H54 (cell line): ENCODE measurements at regions not wholly inside any gene's neighbourhood (a gene's known extent, or its start where the extent isn't known, plus 50 kb on each side); places are given as distances from the start of the nearest gene placed in this dataset.

Experiments used
- DNase-seq: peaks from one replicate; pipeline ENCODE4 v3.0.0; 2011; ENCODE audit warnings: low spot score, mixed read lengths; ENCODE audit not compliant: insufficient read length
- FAIRE-seq: peaks from 3 replicates; lab custom pipeline; 2011; peaks lifted over from hg19 to GRCh38; lab: Jason Lieb, UNC
- POLR2A ChIP-seq: IDR thresholded peaks from 2 replicates; pipeline ENCODE4 v1.6.1; 2011; ENCODE audit warnings: low read depth, mild to moderate bottlenecking, low read length

- no peak for FAIRE-seq
- no peak for TF ChIP-seq POLR2A
- DNase-seq: no peak
These were observed 127.2 kb downstream of the ZNF281 start for GRCh38 chr1:200282497-200283122.

- TF ChIP-seq POLR2A: no peak
- DNase-seq (no peak), FAIRE-seq (no peak)
These were observed 128.5 kb downstream of the ZNF281 start for GRCh38 chr1:200281201-200281835.

DNA sequence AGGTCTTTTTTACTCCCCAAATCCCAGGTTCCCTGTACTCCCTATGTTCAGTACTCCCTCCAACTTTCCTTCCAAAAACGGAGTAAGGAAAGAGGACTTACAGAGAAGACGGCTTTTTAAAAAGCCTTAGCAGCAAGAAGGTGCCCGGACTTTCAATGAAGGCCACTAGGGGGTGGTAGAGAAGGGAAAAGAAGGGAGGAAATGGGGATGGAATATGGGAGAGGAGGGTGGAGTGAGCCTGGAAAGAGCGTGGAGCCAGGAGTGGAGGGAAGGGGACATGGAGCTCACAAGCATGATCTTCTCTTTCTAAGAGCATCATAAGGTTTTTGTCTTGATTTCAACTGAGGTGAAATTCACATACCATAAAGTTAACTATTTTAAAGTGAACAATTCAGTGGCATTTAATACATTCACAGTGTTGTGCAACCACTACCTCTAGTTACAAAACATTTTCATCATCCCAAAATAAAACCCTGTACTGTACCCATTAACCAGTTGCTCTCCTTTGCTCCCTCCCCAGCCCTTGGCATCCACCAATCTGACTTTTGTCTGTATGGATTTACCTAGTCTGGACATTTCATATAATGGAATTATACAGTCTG lies 129.9 kb downstream of the ZNF281 start:
- FAIRE-seq: no peak
- DNase-seq: peak; percentile 29

GRCh38 chr1:200275816-200276453 lies 133.9 kb downstream of the ZNF281 start:
- TF ChIP-seq POLR2A: no peak
- DNase-seq: no peak
- no peak for FAIRE-seq

More for the DNA sequence above, 129.9 kb downstream of the ZNF281 start:
- TF ChIP-seq POLR2A: no peak

DNA sequence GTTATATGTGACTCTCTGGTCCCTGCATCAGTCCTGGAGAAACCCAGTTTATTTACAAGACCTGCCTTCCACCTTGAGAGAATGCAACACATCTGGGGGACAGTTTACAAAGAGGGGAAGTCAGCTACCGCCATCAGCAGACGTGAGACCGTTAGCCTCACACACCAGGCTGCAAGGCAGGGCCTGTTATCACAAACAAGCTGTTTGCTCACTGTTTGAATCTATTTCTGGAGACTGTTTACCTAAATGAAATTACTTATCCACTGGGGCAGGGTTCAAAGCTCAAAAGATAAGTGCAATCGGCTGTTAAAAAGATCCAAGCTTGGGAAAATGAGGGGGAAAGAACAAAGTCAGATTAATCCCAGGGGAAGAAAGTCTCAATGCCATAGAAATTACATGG lies 134.4 kb downstream of the ZNF281 start:
- no peak for TF ChIP-seq POLR2A
- DNase-seq: no peak
- FAIRE-seq: no peak

DNA sequence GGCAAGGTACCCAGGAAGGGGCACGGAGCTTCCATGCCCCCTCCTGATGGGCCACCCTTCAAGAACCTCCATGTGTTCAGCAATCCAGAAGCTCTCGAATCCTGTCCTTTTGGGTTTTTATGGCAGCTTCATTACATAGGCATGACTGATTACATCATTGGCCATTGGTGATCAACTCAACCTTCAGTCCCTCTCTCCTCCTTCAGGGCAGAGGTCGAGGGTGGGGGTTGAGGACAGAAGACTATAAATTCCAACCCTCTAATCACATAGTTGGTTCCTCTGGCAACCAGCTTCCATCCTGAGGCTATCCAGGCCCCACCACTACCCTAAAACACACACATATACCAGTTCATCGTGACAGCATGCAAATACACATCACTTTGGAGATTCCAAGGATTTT lies 135.7 kb downstream of the ZNF281 start:
- FAIRE-seq: no peak
- TF ChIP-seq POLR2A: no peak
- DNase-seq: no peak

DNA sequence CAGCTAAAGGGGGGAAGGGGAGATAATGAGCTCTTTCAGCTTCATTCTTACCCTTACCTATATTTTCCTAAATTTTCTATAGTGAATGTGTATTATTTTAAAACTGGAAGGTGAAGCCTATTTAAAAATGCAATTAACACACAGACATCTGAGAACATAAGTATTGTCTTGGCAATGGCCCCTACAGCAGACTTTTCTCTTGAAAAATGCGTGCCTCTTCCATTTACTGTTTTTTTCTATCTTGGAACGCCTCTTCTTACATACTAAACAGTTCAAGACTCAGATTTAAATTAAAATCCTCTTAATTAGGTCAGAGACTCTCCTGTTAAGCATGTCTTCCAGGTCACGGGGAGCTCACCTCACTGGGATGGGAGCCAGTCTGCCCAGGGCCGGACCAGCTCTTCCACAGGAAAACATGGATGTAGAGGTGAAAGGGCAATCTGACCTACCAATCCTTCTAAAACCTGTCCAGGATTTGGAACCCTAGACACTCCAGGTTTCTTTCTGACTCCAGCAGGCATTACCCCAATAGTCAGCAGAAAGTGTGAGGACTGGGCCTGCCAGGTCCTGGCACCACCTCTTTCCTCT lies 137.3 kb downstream of the ZNF281 start:
- TF ChIP-seq POLR2A: no peak
- DNase-seq (no peak), FAIRE-seq (no peak)

DNA sequence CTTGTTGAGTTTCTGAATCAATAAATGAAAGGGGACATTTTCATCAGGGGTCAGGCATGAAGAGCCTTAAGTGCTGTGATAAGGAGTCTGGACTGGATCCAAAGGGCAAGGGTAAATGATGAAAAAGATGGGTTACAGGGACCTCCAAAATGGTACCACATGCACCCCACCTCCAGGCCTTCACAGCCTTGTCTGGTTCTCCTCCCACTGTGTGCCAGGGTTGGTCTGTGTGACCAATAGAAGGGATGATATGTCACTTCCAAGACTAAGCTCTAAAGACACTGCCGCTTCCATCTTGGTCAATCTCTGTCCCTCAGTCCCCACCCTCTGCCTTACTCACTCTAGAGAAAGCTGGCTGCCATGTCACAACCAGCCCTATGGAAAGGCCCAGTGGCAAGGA lies 140.6 kb downstream of the ZNF281 start:
- DNase-seq (no peak), FAIRE-seq (no peak)
- TF ChIP-seq POLR2A: no peak

GRCh38 chr1:200267937-200268336 lies 141.9 kb downstream of the ZNF281 start:
- no peak for FAIRE-seq
- DNase-seq: no peak
- TF ChIP-seq POLR2A: no peak

- FAIRE-seq (no peak), DNase-seq (no peak)
- no peak for TF ChIP-seq POLR2A
These were observed 142.4 kb downstream of the ZNF281 start for GRCh38 chr1:200267458-200267857.

GRCh38 chr1:200266871-200267270 lies 143.0 kb downstream of the ZNF281 start:
- FAIRE-seq (no peak), DNase-seq (no peak)
- TF ChIP-seq POLR2A: no peak

- FAIRE-seq (no peak), DNase-seq (no peak)
- no peak for TF ChIP-seq POLR2A
These were observed 144.0 kb downstream of the ZNF281 start for GRCh38 chr1:200265881-200266280.

- DNase-seq (no peak), FAIRE-seq (no peak)
- TF ChIP-seq POLR2A: no peak
These were observed 144.7 kb downstream of the ZNF281 start for GRCh38 chr1:200265104-200265503.

DNA sequence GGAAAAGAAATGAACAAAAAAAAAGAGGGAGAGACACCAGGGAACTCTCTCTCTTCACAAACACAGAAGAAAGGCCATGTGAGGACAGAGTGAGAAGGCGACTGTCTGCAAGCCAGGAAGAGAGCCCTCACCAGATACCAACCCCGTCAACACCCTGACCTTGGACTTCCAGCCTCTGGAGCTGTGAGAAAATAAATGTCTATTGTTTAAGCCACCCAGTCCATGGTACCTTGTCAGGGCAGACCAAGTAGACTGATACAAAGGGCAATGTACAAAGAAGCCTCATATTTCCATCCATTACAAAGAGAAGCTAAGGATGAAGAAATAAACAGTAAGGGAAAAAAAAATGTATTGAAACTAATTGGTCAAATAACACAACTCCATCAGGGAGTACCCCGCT lies 146.6 kb downstream of the ZNF281 start:
- DNase-seq (no peak), FAIRE-seq (no peak)
- TF ChIP-seq POLR2A: no peak
